ENCODE measurements at regions not wholly inside any gene's neighbourhood (a gene's known extent, or its start where the extent isn't known, plus 50 kb on each side); places are given as distances from the start of the nearest gene placed in this dataset.

GRCh38 chr7:94325122-94325475 lies 69.6 kb upstream of the COL1A2 start:
- H3K27me3 ChIP-seq, result no peaks in the 10 kb centered on the region
- TF ChIP-seq CTCF (IDR thresholded peaks at IDR 0.05), result no peak
- no peak overlapping the region for H3K4me3 ChIP-seq (ENCODE audit: low read depth in 1 of 2, low read length in 1 of 2)
- H3K4me1 ChIP-seq (ENCODE audit: control insufficient read depth in 1 of 2, insufficient read depth in 1 of 2, low read depth in 1 of 2, low read length in 1 of 2), result no peaks in the 10 kb centered on the region
- H3K36me3 ChIP-seq, result no peaks in the 10 kb centered on the region
- H3K27ac ChIP-seq, result no peak overlapping the region
- H3K9me3 ChIP-seq, result no peaks in the 10 kb centered on the region

- Histone ChIP-seq H3K36me3 (no peaks in the 10 kb centered on the region), H3K27me3 (no peaks in the 10 kb centered on the region), H3K4me3 (ENCODE audit: low read depth in 1 of 2, low read length in 1 of 2) (no peak overlapping the region), H3K27ac (no peak overlapping the region), H3K4me1 (ENCODE audit: control insufficient read depth in 1 of 2, insufficient read depth in 1 of 2, low read depth in 1 of 2, low read length in 1 of 2) (no peaks in the 10 kb centered on the region), H3K9me3 (no peaks in the 10 kb centered on the region)
- no peak for TF ChIP-seq CTCF (IDR thresholded peaks at IDR 0.05)
Observed at GRCh38 chr7:94330269-94331020, 64.2 kb upstream of the COL1A2 start.

- H3K4me3 ChIP-seq (ENCODE audit: low read depth in 1 of 2, low read length in 1 of 2), result no peak overlapping the region
- no peaks in the 10 kb centered on the region for H3K9me3 ChIP-seq
- no peak for TF ChIP-seq CTCF (IDR thresholded peaks at IDR 0.05)
- peaks cover 0 to 6% of the 10 kb centered on the region in 2 experiments for H3K4me1 ChIP-seq (ENCODE audit: control insufficient read depth in 1 of 2, insufficient read depth in 1 of 2, low read depth in 1 of 2, low read length in 1 of 2)
- no peaks in the 10 kb centered on the region for H3K36me3 ChIP-seq
- no peak overlapping the region for H3K27ac ChIP-seq
- no peaks in the 10 kb centered on the region for H3K27me3 ChIP-seq
Observed at GRCh38 chr7:94332571-94332970, 62.1 kb upstream of the COL1A2 start.

- H3K27me3 ChIP-seq, result no peaks in the 10 kb centered on the region
- H3K36me3 ChIP-seq, result no peaks in the 10 kb centered on the region
- H3K4me3 ChIP-seq (ENCODE audit: low read depth in 1 of 2, low read length in 1 of 2), result no peak overlapping the region
- H3K27ac ChIP-seq, result no peak overlapping the region
- H3K4me1 ChIP-seq (ENCODE audit: control insufficient read depth in 1 of 2, insufficient read depth in 1 of 2, low read depth in 1 of 2, low read length in 1 of 2), result peaks cover 0 to 6% of the 10 kb centered on the region in 2 experiments
- H3K9me3 ChIP-seq, result no peaks in the 10 kb centered on the region
- no peak for TF ChIP-seq CTCF (IDR thresholded peaks at IDR 0.05)
Observed at GRCh38 chr7:94333810-94334209, 60.9 kb upstream of the COL1A2 start.

- H3K27me3 ChIP-seq, result no peaks in the 10 kb centered on the region
- H3K4me1 ChIP-seq (ENCODE audit: control insufficient read depth in 1 of 2, insufficient read depth in 1 of 2, low read depth in 1 of 2, low read length in 1 of 2), result peaks cover 0 to 6% of the 10 kb centered on the region in 2 experiments
- no peaks in the 10 kb centered on the region for H3K9me3 ChIP-seq
- TF ChIP-seq CTCF (IDR thresholded peaks at IDR 0.05), result no peak
- H3K27ac ChIP-seq, result no peak overlapping the region
- H3K36me3 ChIP-seq, result no peaks in the 10 kb centered on the region
- no peak overlapping the region for H3K4me3 ChIP-seq (ENCODE audit: low read depth in 1 of 2, low read length in 1 of 2)
Observed at GRCh38 chr7:94335586-94335985, 59.1 kb upstream of the COL1A2 start.

Measured in neutrophil (primary cell).